ENCODE measurements at regions not wholly inside any gene's neighbourhood (a gene's known extent, or its start where the extent isn't known, plus 50 kb on each side); places are given as distances from the start of the nearest gene placed in this dataset.

- no peak for TF ChIP-seq SPI1 (IDR thresholded peaks at IDR 0.05; ENCODE audit: low read depth, low read length)
- TF ChIP-seq POLR2AphosphoS5 (IDR thresholded peaks at IDR 0.05; ENCODE audit: low read depth, low read length) = no peak
- TF ChIP-seq POLR2A (IDR thresholded peaks at IDR 0.05; ENCODE audit: low read depth, low read length) = no peak
- TF ChIP-seq TAF1 (IDR thresholded peaks at IDR 0.05; ENCODE audit: low read depth, low read length) = no peak
- no peak for TF ChIP-seq POU2F2 (IDR thresholded peaks at IDR 0.05; ENCODE audit: low read depth, low read length)
- no peak for TF ChIP-seq PAX5 (IDR thresholded peaks at IDR 0.05; ENCODE audit: insufficient read depth, low read length, severe bottlenecking)
- no peak for FAIRE-seq
- no peak for DNase-seq (ENCODE audit: insufficient read length, low spot score)
Observed at GRCh38 chr12:87930033-87930432, 99.2 kb downstream of the C12orf50 start.

- TF ChIP-seq POLR2A (IDR thresholded peaks at IDR 0.05; ENCODE audit: low read depth, low read length) = no peak
- no peak for TF ChIP-seq TAF1 (IDR thresholded peaks at IDR 0.05; ENCODE audit: low read depth, low read length)
- no peak for FAIRE-seq
- DNase-seq (ENCODE audit: insufficient read length, low spot score) = no peak
Observed at GRCh38 chr12:87929346-87929745, 99.9 kb downstream of the C12orf50 start.

DNA sequence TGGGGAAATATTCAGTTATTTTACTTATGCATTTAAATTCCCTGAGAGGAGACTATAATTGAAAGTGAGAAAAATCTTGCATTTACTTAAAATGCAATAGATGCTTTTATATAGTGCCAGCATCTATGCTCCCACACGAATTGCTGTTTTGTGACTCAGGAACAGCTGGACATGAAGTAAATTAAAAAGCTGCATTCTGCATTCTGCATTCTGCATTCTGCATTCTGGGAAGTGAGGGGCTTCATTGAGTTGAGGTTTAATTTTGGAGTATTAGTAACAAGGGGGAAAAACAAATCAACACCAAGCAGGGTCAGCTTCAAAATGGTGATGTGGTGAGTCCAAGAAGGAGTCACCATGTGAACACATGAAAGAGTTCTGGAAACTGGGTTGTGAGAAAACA, 101.2 kb downstream of the C12orf50 start:
- no peak for TF ChIP-seq SPI1 (IDR thresholded peaks at IDR 0.05; ENCODE audit: low read depth, low read length)
- TF ChIP-seq POU2F2 (IDR thresholded peaks at IDR 0.05; ENCODE audit: low read depth, low read length) = no peak
- TF ChIP-seq POLR2AphosphoS5 (IDR thresholded peaks at IDR 0.05; ENCODE audit: low read depth, low read length) = no peak
- TF ChIP-seq POLR2A (IDR thresholded peaks at IDR 0.05; ENCODE audit: low read depth, low read length) = no peak
- no peak for TF ChIP-seq TAF1 (IDR thresholded peaks at IDR 0.05; ENCODE audit: low read depth, low read length)
- TF ChIP-seq PAX5 (IDR thresholded peaks at IDR 0.05; ENCODE audit: insufficient read depth, low read length, severe bottlenecking) = no peak
- DNase-seq (ENCODE audit: insufficient read length, low spot score) = no peak
- no peak for FAIRE-seq

GRCh38 chr12:87925021-87925420, 104.2 kb downstream of the C12orf50 start:
- no peak for TF ChIP-seq POLR2AphosphoS5 (IDR thresholded peaks at IDR 0.05; ENCODE audit: low read depth, low read length)
- TF ChIP-seq POU2F2 (IDR thresholded peaks at IDR 0.05; ENCODE audit: low read depth, low read length) = no peak
- TF ChIP-seq SPI1 (IDR thresholded peaks at IDR 0.05; ENCODE audit: low read depth, low read length) = no peak
- no peak for TF ChIP-seq POLR2A (IDR thresholded peaks at IDR 0.05; ENCODE audit: low read depth, low read length)
- TF ChIP-seq TAF1 (IDR thresholded peaks at IDR 0.05; ENCODE audit: low read depth, low read length) = no peak
- TF ChIP-seq PAX5 (IDR thresholded peaks at IDR 0.05; ENCODE audit: insufficient read depth, low read length, severe bottlenecking) = no peak
- no peak for FAIRE-seq
- no peak for DNase-seq (ENCODE audit: insufficient read length, low spot score)

DNA sequence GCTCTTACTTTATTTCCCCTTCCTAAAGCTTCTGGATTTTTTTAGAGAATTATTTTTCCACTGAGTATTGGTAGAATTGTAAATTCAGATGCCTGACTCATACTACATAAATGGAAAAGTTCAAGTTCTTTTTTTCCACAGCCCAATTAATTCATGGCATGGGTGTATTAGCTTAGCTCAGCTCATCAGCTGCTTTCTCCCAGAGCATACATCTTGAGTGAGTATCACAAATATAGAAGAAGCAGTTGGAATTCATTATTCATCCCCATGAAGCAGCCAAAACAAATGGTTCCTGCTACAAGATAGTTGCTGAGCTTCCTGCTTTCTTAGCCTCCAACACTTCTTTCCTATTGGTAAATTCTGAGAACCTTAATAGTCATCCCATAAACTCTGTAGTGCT, 105.1 kb downstream of the C12orf50 start:
- FAIRE-seq (no peak), DNase-seq (ENCODE audit: insufficient read length, low spot score) (no peak)
- TF ChIP-seq POLR2AphosphoS5 (IDR thresholded peaks at IDR 0.05; ENCODE audit: low read depth, low read length) = no peak
- TF ChIP-seq POLR2A (IDR thresholded peaks at IDR 0.05; ENCODE audit: low read depth, low read length) = no peak
- no peak for TF ChIP-seq PAX5 (IDR thresholded peaks at IDR 0.05; ENCODE audit: insufficient read depth, low read length, severe bottlenecking)
- no peak for TF ChIP-seq TAF1 (IDR thresholded peaks at IDR 0.05; ENCODE audit: low read depth, low read length)
- TF ChIP-seq SPI1 (IDR thresholded peaks at IDR 0.05; ENCODE audit: low read depth, low read length) = no peak
- TF ChIP-seq POU2F2 (IDR thresholded peaks at IDR 0.05; ENCODE audit: low read depth, low read length) = no peak

DNA sequence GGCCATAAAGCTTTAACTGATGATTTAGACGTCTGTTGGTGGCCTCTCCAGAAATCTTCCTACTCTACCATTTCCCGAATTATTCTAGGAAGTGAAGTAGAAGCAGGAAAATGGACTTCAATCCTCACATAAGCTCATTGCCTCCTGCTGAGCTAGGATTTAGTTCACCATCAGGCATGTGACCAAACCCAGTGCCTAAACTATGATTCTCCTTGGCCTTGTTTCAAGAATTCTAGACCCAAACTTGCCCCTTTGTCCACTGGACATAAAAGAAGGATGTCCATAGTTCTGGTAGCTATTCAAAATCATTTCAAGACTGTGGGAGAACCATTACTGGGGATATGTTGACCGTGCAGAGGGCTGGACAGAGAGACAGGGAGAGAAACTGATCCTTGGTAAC, 105.8 kb downstream of the C12orf50 start:
- FAIRE-seq = no peak
- no peak for TF ChIP-seq POU2F2 (IDR thresholded peaks at IDR 0.05; ENCODE audit: low read depth, low read length)
- no peak for TF ChIP-seq TAF1 (IDR thresholded peaks at IDR 0.05; ENCODE audit: low read depth, low read length)
- TF ChIP-seq PAX5 (IDR thresholded peaks at IDR 0.05; ENCODE audit: insufficient read depth, low read length, severe bottlenecking) = no peak
- TF ChIP-seq POLR2A (IDR thresholded peaks at IDR 0.05; ENCODE audit: low read depth, low read length) = no peak
- TF ChIP-seq SPI1 (IDR thresholded peaks at IDR 0.05; ENCODE audit: low read depth, low read length) = no peak
- no peak for TF ChIP-seq POLR2AphosphoS5 (IDR thresholded peaks at IDR 0.05; ENCODE audit: low read depth, low read length)
- DNase-seq (ENCODE audit: insufficient read length, low spot score) = no peak

DNA sequence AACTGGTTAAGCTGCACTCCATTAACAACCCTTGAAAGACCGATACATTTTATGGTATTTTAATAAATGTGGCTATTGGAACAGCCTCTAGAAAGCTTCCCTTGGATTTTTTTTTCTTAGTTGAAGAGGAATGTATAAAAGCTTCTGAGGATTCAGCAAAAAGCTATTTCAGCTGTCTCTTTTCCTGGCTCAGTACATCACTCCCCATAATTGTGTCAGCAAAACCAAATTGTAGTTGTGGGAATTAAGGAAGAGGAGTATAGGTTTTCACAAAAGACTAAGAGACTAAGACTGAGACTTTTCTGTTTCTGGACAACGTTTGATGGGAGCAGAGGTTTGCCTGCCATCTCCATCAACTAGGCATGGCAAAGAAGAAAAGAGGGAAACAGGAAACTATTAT, 106.5 kb downstream of the C12orf50 start:
- FAIRE-seq = no peak
- no peak for DNase-seq (ENCODE audit: insufficient read length, low spot score)
- TF ChIP-seq SPI1 (IDR thresholded peaks at IDR 0.05; ENCODE audit: low read depth, low read length) = no peak
- no peak for TF ChIP-seq POU2F2 (IDR thresholded peaks at IDR 0.05; ENCODE audit: low read depth, low read length)
- no peak for TF ChIP-seq POLR2A (IDR thresholded peaks at IDR 0.05; ENCODE audit: low read depth, low read length)
- TF ChIP-seq POLR2AphosphoS5 (IDR thresholded peaks at IDR 0.05; ENCODE audit: low read depth, low read length) = no peak
- TF ChIP-seq PAX5 (IDR thresholded peaks at IDR 0.05; ENCODE audit: insufficient read depth, low read length, severe bottlenecking) = no peak
- TF ChIP-seq TAF1 (IDR thresholded peaks at IDR 0.05; ENCODE audit: low read depth, low read length) = no peak

DNA sequence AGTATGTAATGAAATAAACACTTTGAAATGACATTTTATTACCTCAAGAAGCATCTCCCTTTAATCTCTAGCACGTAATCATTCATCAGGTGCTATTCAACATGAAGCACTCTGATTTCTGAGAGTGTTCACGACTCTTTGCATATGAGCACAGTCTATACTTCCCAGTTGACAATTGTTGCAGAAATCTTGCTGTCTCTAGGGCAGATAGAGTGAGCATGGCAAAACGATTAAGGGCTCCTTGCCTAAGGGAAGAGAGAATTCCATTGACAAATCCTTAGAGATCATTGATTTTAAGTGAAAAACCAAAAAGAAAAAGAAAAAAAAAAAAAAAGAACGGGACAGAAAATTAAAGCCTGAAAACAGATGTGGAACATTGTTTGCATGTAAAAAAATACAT, 107.6 kb downstream of the C12orf50 start:
- TF ChIP-seq PAX5 (IDR thresholded peaks at IDR 0.05; ENCODE audit: insufficient read depth, low read length, severe bottlenecking) (no peak), POLR2A (IDR thresholded peaks at IDR 0.05; ENCODE audit: low read depth, low read length) (no peak), POLR2AphosphoS5 (IDR thresholded peaks at IDR 0.05; ENCODE audit: low read depth, low read length) (no peak), POU2F2 (IDR thresholded peaks at IDR 0.05; ENCODE audit: low read depth, low read length) (no peak), TAF1 (IDR thresholded peaks at IDR 0.05; ENCODE audit: low read depth, low read length) (no peak), SPI1 (IDR thresholded peaks at IDR 0.05; ENCODE audit: low read depth, low read length) (no peak)
- DNase-seq (ENCODE audit: insufficient read length, low spot score) (no peak), FAIRE-seq (no peak)

DNA sequence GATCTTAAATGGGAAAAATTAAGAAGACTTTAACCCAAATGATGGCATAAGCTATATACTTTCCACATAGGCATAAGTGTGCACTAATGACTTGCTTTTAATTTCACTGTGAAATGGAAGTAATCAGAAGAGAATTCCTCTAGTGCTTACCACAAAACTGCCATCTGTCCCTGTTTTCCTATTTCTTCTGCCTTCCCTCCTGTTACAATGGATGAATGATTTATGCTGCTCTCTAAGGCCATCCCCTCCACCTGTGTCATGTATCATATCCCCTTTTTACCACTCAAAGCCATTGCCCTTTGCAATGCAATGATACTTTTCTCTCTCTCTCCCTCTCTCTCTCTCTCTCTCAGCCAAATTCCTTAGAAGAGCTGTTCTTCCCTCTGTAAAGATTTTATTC, 109.1 kb downstream of the C12orf50 start:
- FAIRE-seq = no peak
- no peak for TF ChIP-seq POLR2A (IDR thresholded peaks at IDR 0.05; ENCODE audit: low read depth, low read length)
- TF ChIP-seq SPI1 (IDR thresholded peaks at IDR 0.05; ENCODE audit: low read depth, low read length) = no peak
- TF ChIP-seq POU2F2 (IDR thresholded peaks at IDR 0.05; ENCODE audit: low read depth, low read length) = no peak
- no peak for TF ChIP-seq POLR2AphosphoS5 (IDR thresholded peaks at IDR 0.05; ENCODE audit: low read depth, low read length)
- TF ChIP-seq PAX5 (IDR thresholded peaks at IDR 0.05; ENCODE audit: insufficient read depth, low read length, severe bottlenecking) = no peak
- no peak for TF ChIP-seq TAF1 (IDR thresholded peaks at IDR 0.05; ENCODE audit: low read depth, low read length)
- no peak for DNase-seq (ENCODE audit: insufficient read length, low spot score)

GRCh38 chr12:87901457-87901856, 127.7 kb downstream of the C12orf50 start:
- FAIRE-seq = no peak

More at GRCh38 chr12:87901457-87901856, 127.7 kb downstream of the C12orf50 start:
- no peak for DNase-seq (ENCODE audit: insufficient read length, low spot score)
- no peak for TF ChIP-seq POLR2AphosphoS5 (IDR thresholded peaks at IDR 0.05; ENCODE audit: low read depth, low read length)
- TF ChIP-seq POLR2A (IDR thresholded peaks at IDR 0.05; ENCODE audit: low read depth, low read length) = no peak
- no peak for TF ChIP-seq SPI1 (IDR thresholded peaks at IDR 0.05; ENCODE audit: low read depth, low read length)
- TF ChIP-seq TAF1 (IDR thresholded peaks at IDR 0.05; ENCODE audit: low read depth, low read length) = no peak
- no peak for TF ChIP-seq PAX5 (IDR thresholded peaks at IDR 0.05; ENCODE audit: insufficient read depth, low read length, severe bottlenecking)
- no peak for TF ChIP-seq POU2F2 (IDR thresholded peaks at IDR 0.05; ENCODE audit: low read depth, low read length)

Measured in GM12891 (cell line).